ENCODE measurements at regions not wholly inside any gene's neighbourhood (a gene's known extent, or its start where the extent isn't known, plus 50 kb on each side); places are given as distances from the start of the nearest gene placed in this dataset.

DNA sequence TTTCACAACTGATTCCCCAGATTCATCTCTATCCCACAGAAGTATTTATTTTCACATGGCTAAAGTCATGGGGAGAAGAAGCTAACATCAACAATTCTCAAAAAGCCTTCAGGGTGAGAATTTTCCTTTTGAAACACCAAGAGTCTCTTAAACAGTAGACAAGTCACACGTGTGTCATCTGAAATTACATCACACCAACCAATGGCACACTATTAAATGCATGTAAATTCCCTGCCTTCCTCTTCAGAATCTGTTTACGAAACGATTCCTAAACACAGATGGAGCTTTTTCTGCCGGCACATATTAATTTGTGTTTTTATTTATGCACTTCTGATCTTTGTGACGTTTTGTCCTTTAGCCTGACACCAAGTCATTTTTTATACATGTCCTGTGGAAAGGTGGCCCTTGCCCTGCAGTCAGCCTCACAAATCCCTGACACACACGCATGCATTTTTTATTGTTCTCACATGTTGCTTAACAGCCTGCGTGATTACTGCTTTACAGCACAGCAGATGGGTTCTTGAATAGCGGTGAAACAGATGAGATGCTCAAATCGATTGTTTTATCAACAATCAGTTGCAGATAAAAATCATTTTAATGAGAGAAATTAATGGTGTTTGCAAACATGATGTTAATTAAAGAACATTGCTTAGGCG lies 735.9 kb upstream of the TENM3 start (continued):
- TF ChIP-seq, protein P1, sequence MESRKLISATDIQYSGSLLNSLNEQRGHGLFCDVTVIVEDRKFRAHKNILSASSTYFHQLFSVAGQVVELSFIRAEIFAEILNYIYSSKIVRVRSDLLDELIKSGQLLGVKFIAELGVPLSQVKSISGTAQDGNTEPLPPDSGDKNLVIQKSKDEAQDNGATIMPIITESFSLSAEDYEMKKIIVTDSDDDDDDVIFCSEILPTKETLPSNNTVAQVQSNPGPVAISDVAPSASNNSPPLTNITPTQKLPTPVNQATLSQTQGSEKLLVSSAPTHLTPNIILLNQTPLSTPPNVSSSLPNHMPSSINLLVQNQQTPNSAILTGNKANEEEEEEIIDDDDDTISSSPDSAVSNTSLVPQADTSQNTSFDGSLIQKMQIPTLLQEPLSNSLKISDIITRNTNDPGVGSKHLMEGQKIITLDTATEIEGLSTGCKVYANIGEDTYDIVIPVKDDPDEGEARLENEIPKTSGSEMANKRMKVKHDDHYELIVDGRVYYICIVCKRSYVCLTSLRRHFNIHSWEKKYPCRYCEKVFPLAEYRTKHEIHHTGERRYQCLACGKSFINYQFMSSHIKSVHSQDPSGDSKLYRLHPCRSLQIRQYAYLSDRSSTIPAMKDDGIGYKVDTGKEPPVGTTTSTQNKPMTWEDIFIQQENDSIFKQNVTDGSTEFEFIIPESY (IDR thresholded peaks at IDR 0.05) = no peak

DNA sequence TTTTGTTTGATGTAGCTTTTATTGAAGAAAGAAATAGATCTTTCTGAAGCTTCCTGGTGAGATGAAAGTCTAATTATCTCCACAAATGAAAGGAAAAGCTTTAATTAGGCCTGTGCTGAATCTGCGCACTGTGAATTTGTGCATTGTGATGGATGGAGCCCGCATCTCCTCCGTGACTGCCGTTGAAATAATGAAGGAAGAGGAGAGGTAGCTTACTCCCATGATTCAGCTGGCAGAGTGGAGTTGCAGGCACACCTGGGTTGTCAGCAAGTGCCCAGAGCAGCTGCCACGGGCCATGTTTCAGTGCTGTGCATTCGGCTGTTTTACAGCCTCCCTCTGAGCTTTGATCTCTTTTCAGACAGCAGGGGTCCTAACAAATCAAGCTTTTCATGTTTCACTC lies 735.3 kb upstream of the TENM3 start:
- no peaks in the 10 kb centered on the region for H3K79me2 ChIP-seq (ENCODE audit: control insufficient read depth, insufficient read depth, low read length)
- H3K36me3 ChIP-seq (ENCODE audit: control insufficient read depth in 2 of 2, insufficient read depth in 2 of 2, low read length in 1 of 2) = no peaks in the 10 kb centered on the region
- WGBS (ENCODE audit: insufficient coverage, insufficient replicate concordance, low lambda C conversion rate, missing lambda C conversion rate) = 36% methylated on average over 6 of the region's 6 CpGs
- FAIRE-seq (no peak), DNase-seq (ENCODE audit: low read depth, low spot score) (no peak), ATAC-seq (no peak)
- no peak overlapping the region for H2AFZ ChIP-seq (ENCODE audit: control insufficient read depth, low read depth, low read length)
- no peaks in the 10 kb centered on the region for H4K20me1 ChIP-seq (ENCODE audit: control insufficient read depth, insufficient read depth)
- POLR2A ChIA-PET = no interaction called here
- no peak overlapping the region for H3K4me3 ChIP-seq
- TF ChIP-seq BMI1 (IDR thresholded peaks at IDR 0.05; ENCODE audit: borderline replicate concordance) (no peak), DPF2 (IDR thresholded peaks at IDR 0.05) (no peak), WRNIP1 (IDR thresholded peaks at IDR 0.05; ENCODE audit: borderline replicate concordance, low read depth, low read length) (no peak)
- TF ChIP-seq, protein P2, sequence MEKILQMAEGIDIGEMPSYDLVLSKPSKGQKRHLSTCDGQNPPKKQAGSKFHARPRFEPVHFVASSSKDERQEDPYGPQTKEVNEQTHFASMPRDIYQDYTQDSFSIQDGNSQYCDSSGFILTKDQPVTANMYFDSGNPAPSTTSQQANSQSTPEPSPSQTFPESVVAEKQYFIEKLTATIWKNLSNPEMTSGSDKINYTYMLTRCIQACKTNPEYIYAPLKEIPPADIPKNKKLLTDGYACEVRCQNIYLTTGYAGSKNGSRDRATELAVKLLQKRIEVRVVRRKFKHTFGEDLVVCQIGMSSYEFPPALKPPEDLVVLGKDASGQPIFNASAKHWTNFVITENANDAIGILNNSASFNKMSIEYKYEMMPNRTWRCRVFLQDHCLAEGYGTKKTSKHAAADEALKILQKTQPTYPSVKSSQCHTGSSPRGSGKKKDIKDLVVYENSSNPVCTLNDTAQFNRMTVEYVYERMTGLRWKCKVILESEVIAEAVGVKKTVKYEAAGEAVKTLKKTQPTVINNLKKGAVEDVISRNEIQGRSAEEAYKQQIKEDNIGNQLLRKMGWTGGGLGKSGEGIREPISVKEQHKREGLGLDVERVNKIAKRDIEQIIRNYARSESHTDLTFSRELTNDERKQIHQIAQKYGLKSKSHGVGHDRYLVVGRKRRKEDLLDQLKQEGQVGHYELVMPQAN (conservative IDR thresholded peaks at IDR 0.05) = no peak
- TF ChIP-seq, protein P3, sequence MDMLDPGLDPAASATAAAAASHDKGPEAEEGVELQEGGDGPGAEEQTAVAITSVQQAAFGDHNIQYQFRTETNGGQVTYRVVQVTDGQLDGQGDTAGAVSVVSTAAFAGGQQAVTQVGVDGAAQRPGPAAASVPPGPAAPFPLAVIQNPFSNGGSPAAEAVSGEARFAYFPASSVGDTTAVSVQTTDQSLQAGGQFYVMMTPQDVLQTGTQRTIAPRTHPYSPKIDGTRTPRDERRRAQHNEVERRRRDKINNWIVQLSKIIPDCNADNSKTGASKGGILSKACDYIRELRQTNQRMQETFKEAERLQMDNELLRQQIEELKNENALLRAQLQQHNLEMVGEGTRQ (IDR thresholded peaks at IDR 0.05; ENCODE audit: borderline replicate concordance, low read depth, low read length) = no peak
- H3K4me1 ChIP-seq (ENCODE audit: control insufficient read depth, insufficient read depth, low read length) = no peaks in the 10 kb centered on the region
- H3K27ac ChIP-seq (ENCODE audit: control insufficient read depth, insufficient read depth) = no peak overlapping the region
- no peaks in the 10 kb centered on the region; a peak in 1 of 4 replicates for H3K27me3 ChIP-seq (replicated peaks in 1 of 2; ENCODE audit: control insufficient read depth in 2 of 2, insufficient read depth in 2 of 2, low read length in 1 of 2)
- H3K9me3 ChIP-seq (replicated peaks; ENCODE audit: control insufficient read depth, insufficient read depth, low read length) = no peaks in the 10 kb centered on the region
- CTCF ChIA-PET = interaction anchor here (0.6 kb wide), 1 partner anchor 14 kb away, joined by 3 read pairs; no protein-coding TSS in a partner anchor
- no TSS peak for BruUV-seq (replicated peaks)
- RAD21 ChIA-PET (ENCODE audit: unreplicated experiment) = no interaction called here
- in situ Hi-C loops (cut with MboI) = no loop called here
- H3K4me2 ChIP-seq (ENCODE audit: control insufficient read depth, insufficient read depth) = no peak overlapping the region
- no peak overlapping the region for H3K9ac ChIP-seq (ENCODE audit: control insufficient read depth, insufficient read depth, low read length)
- SMC1A ChIA-PET (ENCODE audit: uncharacterized antibody, unreplicated experiment) = interaction anchor here (0.6 to 1.2 kb wide), 2 partner anchors 14 to 38 kb away, joined by 3 read pairs; no protein-coding TSS in a partner anchor
- intact Hi-C loops (cut with micrococcal nuclease; ENCODE audit: unreplicated experiment) = no loop called here

Data from GM12878 (cell line).